T-helper 17 cell (primary cell): ENCODE measurements at regions not wholly inside any gene's neighbourhood (a gene's known extent, or its start where the extent isn't known, plus 50 kb on each side); places are given as distances from the start of the nearest gene placed in this dataset.

Source experiments
- ATAC-seq: fragments of 150-1000 bp; cut with Tn5 transposase; 2 replicates; pipeline ENCODE4 v1.10.0; 2021; ENCODE audit warnings: mild to moderate bottlenecking, moderate library complexity
- DNase-seq, 3 donors: peaks; one replicate each; pipeline versions ENCODE4 v3.0.0 to v3.0.0-alpha.2; 2020 to 2021
- H3K9me3 ChIP-seq: one replicate; pipeline ENCODE4 v1.7.0; 2013; ENCODE audit warnings: low read length, mild to moderate bottlenecking; ENCODE audit not compliant: control insufficient read depth, poor library complexity, severe bottlenecking
- H3K27ac Mint-ChIP-seq: one replicate; pipeline ENCODE4 v1.8.0; 2022; ENCODE audit warnings: mild to moderate bottlenecking, moderate library complexity, mixed read lengths
- H3K27me3 Mint-ChIP-seq: one replicate; pipeline ENCODE4 v1.8.0; 2022; ENCODE audit warnings: mixed read lengths
- H3K36me3 Mint-ChIP-seq: one replicate; pipeline ENCODE4 v1.8.0; 2022; ENCODE audit warnings: low read depth, mixed read lengths
- H3K4me1 Mint-ChIP-seq: one replicate; pipeline ENCODE4 v1.8.0; 2022; ENCODE audit warnings: mild to moderate bottlenecking, mixed read lengths
- H3K4me3 Mint-ChIP-seq: one replicate; pipeline ENCODE4 v1.8.0; 2022; ENCODE audit warnings: mild to moderate bottlenecking, moderate library complexity, mixed read lengths

DNA sequence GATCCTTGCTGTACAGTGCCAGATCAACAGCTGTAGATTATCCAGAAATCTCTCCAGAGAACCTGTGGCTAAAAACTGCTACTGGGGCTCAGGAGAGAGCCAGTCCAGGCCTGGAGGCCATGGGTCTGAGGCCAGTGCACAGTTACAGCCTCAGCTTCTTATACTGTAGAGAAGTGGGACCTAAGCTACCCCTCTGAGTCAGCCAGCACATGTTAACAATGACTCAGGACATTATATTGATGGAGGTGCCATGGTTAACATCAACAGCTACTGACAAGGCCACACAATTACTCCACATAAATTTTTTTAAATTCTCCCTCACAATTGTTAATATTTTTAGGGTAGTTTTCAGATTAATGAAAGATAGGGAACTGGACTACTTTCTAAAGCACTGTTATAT is 138.5 kb downstream of the RBM26 start:
- Mint-ChIP-seq H3K36me3 (no peaks in the 10 kb centered on the region), H3K4me3 (no peak overlapping the region), H3K27ac (no peak overlapping the region), H3K4me1 (no peaks in the 10 kb centered on the region), H3K27me3 (no peaks in the 10 kb centered on the region)
- H3K9me3 ChIP-seq, result no peaks in the 10 kb centered on the region
- ATAC-seq, result no peak
- DNase-seq, result no peak

DNA sequence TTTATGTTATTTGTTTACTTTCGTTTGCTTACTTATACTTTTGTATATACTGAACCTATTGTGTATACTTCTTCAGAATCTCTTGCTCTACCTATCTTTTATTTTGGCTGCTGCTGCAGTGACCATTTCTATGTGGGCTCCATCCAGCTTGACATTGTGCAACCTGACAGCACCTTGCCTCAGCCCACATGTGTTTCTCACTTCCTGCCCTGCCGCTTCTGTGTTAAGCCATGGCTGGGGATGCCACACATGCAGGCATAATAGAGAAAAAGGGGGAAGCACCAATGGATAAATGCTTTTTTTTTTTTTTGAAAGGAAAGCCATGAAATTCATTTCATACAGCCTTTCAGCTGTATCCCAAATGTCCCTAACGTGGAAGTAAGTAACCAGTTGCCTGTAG is 147.6 kb downstream of the RBM26 start:
- DNase-seq (no peak), ATAC-seq (no peak)
- H3K9me3 ChIP-seq, result no peaks in the 10 kb centered on the region
- no peaks in the 10 kb centered on the region for H3K4me1 Mint-ChIP-seq
- H3K27me3 Mint-ChIP-seq, result peaks cover 28% of the 10 kb centered on the region
- H3K27ac Mint-ChIP-seq, result no peak overlapping the region
- H3K36me3 Mint-ChIP-seq, result no peaks in the 10 kb centered on the region
- H3K4me3 Mint-ChIP-seq, result no peak overlapping the region

DNA sequence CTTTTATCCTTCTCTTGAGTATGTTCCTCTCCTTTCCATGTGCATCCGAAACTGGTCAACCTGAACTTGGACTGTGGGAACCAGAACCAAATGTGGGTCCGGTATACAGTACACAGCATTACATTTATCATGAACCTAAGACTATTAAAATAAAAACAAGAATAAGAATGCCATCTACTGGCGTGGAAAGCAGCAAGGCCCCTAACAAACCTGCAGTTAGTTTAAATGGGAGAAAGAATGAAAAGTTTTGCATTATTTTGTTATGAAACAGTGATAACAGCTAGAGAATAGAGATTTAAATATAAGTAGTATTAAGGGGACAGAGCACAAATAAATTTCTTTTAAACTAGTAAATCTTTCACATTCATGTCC is 159.5 kb downstream of the RBM26 start:
- H3K27ac Mint-ChIP-seq, result no peak overlapping the region
- H3K9me3 ChIP-seq, result no peaks in the 10 kb centered on the region
- peaks cover 6% of the 10 kb centered on the region for H3K4me1 Mint-ChIP-seq
- no peak for ATAC-seq
- H3K4me3 Mint-ChIP-seq, result no peak overlapping the region
- H3K36me3 Mint-ChIP-seq, result no peaks in the 10 kb centered on the region
- H3K27me3 Mint-ChIP-seq, result peaks cover 16% of the 10 kb centered on the region
- DNase-seq, result no peak

DNA sequence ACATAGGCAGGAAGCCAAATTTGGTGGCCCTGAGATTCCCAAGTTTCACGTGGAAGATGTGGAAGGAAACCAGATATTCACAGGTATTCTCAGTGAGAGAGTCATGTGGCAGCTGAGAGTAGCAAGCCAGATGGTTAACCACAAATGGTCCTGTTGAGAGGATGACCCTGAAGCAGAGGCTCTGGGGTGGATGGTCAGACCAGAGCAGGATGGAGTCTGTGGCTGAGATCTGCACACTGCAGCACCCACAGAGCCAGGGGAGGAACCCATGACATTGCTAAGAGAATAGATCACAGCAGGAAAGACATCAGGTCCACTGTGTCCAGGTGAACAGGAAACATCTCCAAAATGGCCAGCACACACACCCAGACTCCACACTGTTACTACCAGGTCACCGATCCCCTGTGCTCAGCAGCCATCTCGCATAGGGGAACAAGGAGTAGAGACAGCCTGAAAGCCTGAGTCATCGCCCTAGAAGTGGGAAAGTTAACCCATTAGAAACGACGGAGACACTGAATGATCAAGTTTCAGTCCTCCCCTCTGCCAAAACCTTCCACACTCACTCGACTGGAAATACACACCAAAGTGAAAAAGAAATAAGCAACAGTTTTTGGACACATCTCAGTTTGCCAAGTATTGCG is 160.0 kb downstream of the RBM26 start:
- Mint-ChIP-seq H3K27me3 (peaks cover 18% of the 10 kb centered on the region), H3K27ac (no peak overlapping the region), H3K36me3 (no peaks in the 10 kb centered on the region), H3K4me1 (peaks cover 6% of the 10 kb centered on the region), H3K4me3 (no peak overlapping the region)
- DNase-seq, result no peak
- no peak for ATAC-seq
- no peaks in the 10 kb centered on the region for H3K9me3 ChIP-seq

DNA sequence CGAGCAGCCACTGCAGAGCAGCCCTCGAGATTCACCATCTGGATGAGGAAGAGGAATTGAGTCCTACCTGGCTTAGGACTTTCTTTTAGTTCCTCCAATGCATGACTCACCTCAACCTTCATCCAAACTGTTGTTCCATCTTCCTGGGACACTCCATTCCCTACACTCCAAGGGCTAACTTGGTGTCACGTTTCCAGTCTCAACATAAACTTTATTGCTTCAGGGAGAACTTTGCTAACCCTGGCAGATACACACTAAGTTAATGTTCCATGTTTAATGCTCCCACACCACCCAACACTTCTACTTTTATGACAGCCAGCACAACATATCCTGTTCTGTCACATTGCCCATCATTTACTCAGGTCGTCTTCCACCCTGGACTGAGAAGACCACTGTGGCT is 164.4 kb downstream of the RBM26 start:
- Mint-ChIP-seq H3K36me3 (no peaks in the 10 kb centered on the region), H3K27ac (no peak overlapping the region), H3K4me3 (no peak overlapping the region), H3K4me1 (peaks cover 6% of the 10 kb centered on the region), H3K27me3 (peaks cover 39% of the 10 kb centered on the region)
- DNase-seq, result no peak
- no peaks in the 10 kb centered on the region for H3K9me3 ChIP-seq
- no peak for ATAC-seq

DNA sequence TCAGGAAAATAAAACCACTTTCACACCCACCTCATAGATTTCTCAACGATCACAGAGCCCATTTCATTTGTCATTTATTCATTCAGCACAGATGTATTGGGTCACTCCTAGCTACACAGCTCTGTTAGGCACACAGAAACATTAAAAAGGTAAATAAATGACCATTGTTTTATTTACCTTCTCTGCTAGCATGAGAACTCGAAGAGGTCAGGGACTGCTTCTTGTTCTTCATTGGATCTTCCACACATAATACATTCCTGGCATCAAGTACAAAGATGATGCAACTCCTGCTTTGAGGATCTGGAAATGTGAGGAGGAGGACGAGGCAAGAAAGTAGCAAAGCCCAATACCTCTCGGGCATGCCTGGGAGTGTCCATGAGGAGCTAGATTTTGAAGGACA is 168.1 kb downstream of the RBM26 start:
- Mint-ChIP-seq H3K4me1 (peaks cover 2% of the 10 kb centered on the region), H3K36me3 (no peaks in the 10 kb centered on the region), H3K4me3 (no peak overlapping the region), H3K27me3 (peaks cover 26% of the 10 kb centered on the region), H3K27ac (no peak overlapping the region)
- DNase-seq (no peak), ATAC-seq (no peak)
- H3K9me3 ChIP-seq, result no peaks in the 10 kb centered on the region

DNA sequence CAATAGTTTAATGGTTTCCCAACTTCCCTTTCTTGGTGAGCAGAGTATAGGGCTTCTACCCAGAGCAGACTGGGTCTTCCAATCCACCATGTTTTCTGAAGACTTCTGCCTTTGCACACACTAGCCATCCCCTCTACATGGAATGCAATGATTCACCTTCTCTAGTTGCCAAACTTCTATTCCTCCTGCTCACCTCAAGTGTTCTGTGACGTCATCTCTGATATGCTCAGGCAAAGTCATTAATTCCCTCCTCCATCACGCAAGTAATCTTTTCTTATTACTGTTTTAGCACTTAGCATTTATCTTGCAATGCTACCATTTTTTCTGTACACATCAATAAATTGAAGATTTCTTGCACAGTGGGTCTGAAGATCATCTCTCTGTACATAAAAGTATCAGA is 174.2 kb downstream of the RBM26 start:
- H3K4me3 Mint-ChIP-seq, result no peak overlapping the region
- no peaks in the 10 kb centered on the region for H3K36me3 Mint-ChIP-seq

DNA sequence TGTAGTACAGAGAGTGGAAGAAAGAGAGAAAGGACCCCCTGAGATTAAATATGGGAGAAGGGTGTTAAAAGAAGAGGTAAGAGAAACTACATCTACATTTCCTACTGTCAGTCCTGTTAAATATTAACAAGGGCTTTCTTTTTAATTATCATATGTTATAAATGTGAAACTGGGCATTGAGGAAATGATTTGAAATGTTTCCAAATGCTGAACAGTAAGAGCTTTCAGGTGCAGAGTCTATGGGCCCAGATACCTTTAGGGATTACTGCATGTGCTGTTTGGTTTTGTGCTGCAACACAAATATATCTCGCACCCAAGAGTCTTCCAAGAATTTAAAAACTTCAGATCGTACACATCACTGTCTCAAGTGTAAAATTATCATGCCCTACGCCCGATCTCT is 176.3 kb downstream of the RBM26 start:
- Mint-ChIP-seq H3K27ac (no peak overlapping the region), H3K4me1 (no peaks in the 10 kb centered on the region), H3K4me3 (no peak overlapping the region), H3K36me3 (no peaks in the 10 kb centered on the region), H3K27me3 (peaks cover 18% of the 10 kb centered on the region)
- no peak for ATAC-seq
- DNase-seq, result no peak
- H3K9me3 ChIP-seq, result no peaks in the 10 kb centered on the region

More for the DNA sequence above, 174.2 kb downstream of the RBM26 start:
- H3K27me3 Mint-ChIP-seq, result peaks cover 3% of the 10 kb centered on the region
- no peaks in the 10 kb centered on the region for H3K9me3 ChIP-seq
- H3K27ac Mint-ChIP-seq, result no peak overlapping the region
- H3K4me1 Mint-ChIP-seq, result no peaks in the 10 kb centered on the region
- DNase-seq, result no peak
- no peak for ATAC-seq

DNA sequence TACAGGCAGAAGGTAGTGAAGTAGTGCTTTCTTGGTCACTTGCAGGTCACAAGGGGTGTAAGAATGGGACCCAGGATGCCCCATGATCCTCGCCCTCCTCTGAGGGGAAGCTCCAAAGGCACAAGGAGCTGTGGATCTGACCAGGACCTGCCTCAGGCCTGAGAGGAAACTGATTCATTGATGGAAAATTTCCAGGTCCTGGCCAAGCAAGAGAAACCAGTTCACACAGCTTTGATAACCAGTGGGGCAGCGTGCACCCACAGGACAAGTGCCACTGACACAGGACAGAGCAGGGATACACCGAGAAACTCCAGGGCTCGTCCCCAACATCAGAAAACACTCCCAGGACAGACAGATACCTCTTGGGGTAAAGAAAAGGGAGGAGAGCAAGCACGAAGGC is 177.1 kb downstream of the RBM26 start:
- ATAC-seq, result no peak
- H3K27ac Mint-ChIP-seq, result no peak overlapping the region
- H3K9me3 ChIP-seq, result no peaks in the 10 kb centered on the region
- no peak overlapping the region for H3K4me3 Mint-ChIP-seq
- no peaks in the 10 kb centered on the region for H3K4me1 Mint-ChIP-seq
- no peaks in the 10 kb centered on the region for H3K36me3 Mint-ChIP-seq
- H3K27me3 Mint-ChIP-seq, result peaks cover 19% of the 10 kb centered on the region
- DNase-seq, result no peak

DNA sequence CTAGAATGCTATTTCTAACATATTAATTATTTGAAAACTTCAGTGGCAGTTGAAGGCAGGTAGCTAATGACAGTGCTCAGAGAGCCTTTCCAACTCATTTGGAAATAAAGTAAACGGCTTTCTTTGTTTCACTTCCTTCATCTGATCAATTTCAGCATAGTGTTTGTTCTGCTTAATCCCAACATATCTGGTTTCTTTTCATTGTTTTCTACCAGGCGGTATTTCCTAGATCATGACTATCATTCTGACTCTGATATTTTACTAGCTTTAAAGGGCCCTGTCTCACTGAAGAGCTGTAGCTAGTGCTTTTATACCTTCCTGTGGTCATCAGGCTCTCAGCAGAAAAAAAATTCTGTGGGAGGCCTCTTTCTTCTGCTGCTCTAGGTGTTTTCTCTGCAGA is 178.6 kb downstream of the RBM26 start:
- Mint-ChIP-seq H3K27me3 (peaks cover 19% of the 10 kb centered on the region), H3K36me3 (no peaks in the 10 kb centered on the region), H3K4me3 (no peak overlapping the region), H3K27ac (no peak overlapping the region), H3K4me1 (no peaks in the 10 kb centered on the region)
- no peaks in the 10 kb centered on the region for H3K9me3 ChIP-seq
- no peak for DNase-seq
- no peak for ATAC-seq

DNA sequence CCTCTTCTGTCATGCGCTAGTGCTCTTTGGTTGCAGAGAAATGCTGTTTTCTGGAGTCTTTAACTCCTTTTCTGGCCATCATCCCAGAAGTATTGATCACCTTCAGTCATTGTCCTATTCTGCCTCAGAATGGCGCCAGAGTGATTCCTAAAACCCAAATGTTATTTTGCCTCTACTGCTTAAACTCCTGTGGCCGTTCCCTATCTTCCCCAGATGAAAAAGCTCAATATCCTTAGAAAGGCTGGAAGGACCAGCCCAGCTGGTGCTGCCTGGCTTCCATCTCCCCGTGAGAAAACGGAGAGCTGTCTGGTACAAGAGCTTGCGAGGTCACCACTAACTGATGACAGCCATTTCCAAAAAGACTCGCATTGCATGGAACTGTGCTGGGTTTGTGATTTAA is 179.1 kb downstream of the RBM26 start:
- ATAC-seq (no peak), DNase-seq (no peak)
- Mint-ChIP-seq H3K27ac (no peak overlapping the region), H3K4me3 (no peak overlapping the region), H3K36me3 (no peaks in the 10 kb centered on the region), H3K27me3 (peaks cover 19% of the 10 kb centered on the region), H3K4me1 (no peaks in the 10 kb centered on the region)
- H3K9me3 ChIP-seq, result no peaks in the 10 kb centered on the region

DNA sequence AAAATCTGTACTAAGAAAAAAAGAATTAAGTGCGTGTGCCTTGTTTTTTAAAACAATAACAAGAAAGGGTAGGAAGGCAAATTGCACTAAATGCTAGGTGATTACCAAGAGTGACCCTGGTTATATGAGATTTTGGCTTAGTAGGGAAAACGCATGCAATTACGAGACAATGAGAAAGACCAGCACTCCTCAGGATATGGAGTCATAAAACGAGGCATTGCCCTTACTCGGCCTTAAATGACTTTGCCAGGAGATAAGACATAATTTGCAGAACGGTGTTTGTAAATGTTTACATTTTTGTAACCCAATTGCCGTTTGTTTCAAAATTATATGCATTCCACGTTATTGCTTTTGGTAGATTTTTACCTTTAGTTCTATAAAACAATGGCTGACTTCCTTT is 179.8 kb downstream of the RBM26 start:
- Mint-ChIP-seq H3K4me3 (no peak overlapping the region), H3K36me3 (no peaks in the 10 kb centered on the region), H3K27ac (no peak overlapping the region), H3K4me1 (no peaks in the 10 kb centered on the region), H3K27me3 (peaks cover 19% of the 10 kb centered on the region)
- no peaks in the 10 kb centered on the region for H3K9me3 ChIP-seq
- ATAC-seq (no peak), DNase-seq (no peak)

DNA sequence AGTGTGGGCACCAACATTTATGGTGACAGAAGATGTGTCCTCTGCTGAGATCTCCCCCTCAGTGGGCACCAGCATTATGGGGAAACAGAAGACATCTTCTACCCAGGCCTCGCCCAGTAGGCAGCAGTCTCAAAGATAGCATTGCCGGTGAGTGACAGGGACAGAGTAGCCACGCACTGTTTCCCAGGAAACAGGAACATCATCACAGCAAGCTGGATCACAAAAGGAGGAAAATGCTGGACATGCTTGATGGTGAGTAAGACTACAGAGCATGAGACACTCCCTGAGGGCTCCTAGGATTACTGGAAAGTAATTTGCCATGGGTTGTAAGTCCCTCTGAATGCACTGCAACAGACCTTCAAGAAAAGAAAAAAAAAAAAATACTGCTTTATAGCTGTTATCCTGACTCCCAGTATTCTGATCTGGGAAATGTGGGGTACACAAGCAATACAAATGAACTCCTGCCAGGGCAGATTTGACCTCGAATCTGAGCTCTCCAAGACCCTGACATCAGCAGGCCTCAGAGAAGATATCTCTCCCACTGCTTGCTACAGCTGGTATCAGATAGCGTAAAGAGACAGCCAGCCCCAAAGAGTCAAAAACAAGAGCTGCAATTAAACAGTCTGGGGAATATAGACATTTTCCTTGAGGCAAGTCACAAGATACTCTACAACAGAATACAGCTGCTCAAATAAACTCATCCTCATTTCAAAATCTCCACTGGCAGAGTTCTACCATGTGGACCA is 180.4 kb downstream of the RBM26 start:
- Mint-ChIP-seq H3K27ac (no peak overlapping the region), H3K4me1 (no peaks in the 10 kb centered on the region), H3K27me3 (peaks cover 19% of the 10 kb centered on the region), H3K36me3 (no peaks in the 10 kb centered on the region), H3K4me3 (no peak overlapping the region)
- no peaks in the 10 kb centered on the region for H3K9me3 ChIP-seq
- no peak for ATAC-seq
- no peak for DNase-seq
